Tibial nerve (tissue), 3 donors: ENCODE measurements at regions not wholly inside any gene's neighbourhood (a gene's known extent, or its start where the extent isn't known, plus 50 kb on each side); places are given as distances from the start of the nearest gene placed in this dataset.

ENCODE experiments used
- POLR2A ChIP-seq, 2 donors: fragments of 450-650 bp; IDR thresholded peaks; one replicate each; pipeline ENCODE4 v1.6.1; 2017; ENCODE audit warnings: antibody characterized with exemption in 2 of 2, mild to moderate bottlenecking in 2 of 2, moderate library complexity in 2 of 2
- TF ChIP-seq, protein P1 (sequence below), 5 experiments: fragments of 200-600 bp in 3 of 5; fragments of 450-650 bp in 2 of 5; sonication (generic) in 3 of 5; IDR thresholded peaks; one replicate each; pipeline ENCODE4 v1.5.1; 2016 to 2019; ENCODE audit warnings: antibody characterized with exemption in 5 of 5, mild to moderate bottlenecking in 3 of 5, moderate library complexity in 2 of 5

GRCh38 chr18:77993188-77993981, 743.7 kb downstream of the GALR1 start:
- TF ChIP-seq, protein P1, sequence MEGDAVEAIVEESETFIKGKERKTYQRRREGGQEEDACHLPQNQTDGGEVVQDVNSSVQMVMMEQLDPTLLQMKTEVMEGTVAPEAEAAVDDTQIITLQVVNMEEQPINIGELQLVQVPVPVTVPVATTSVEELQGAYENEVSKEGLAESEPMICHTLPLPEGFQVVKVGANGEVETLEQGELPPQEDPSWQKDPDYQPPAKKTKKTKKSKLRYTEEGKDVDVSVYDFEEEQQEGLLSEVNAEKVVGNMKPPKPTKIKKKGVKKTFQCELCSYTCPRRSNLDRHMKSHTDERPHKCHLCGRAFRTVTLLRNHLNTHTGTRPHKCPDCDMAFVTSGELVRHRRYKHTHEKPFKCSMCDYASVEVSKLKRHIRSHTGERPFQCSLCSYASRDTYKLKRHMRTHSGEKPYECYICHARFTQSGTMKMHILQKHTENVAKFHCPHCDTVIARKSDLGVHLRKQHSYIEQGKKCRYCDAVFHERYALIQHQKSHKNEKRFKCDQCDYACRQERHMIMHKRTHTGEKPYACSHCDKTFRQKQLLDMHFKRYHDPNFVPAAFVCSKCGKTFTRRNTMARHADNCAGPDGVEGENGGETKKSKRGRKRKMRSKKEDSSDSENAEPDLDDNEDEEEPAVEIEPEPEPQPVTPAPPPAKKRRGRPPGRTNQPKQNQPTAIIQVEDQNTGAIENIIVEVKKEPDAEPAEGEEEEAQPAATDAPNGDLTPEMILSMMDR (IDR thresholded peaks at IDR 0.05), result no peak
- no peak for TF ChIP-seq POLR2A (IDR thresholded peaks at IDR 0.05)
